ENCODE measurements at regions not wholly inside any gene's neighbourhood (a gene's known extent, or its start where the extent isn't known, plus 50 kb on each side); places are given as distances from the start of the nearest gene placed in this dataset.

DNA sequence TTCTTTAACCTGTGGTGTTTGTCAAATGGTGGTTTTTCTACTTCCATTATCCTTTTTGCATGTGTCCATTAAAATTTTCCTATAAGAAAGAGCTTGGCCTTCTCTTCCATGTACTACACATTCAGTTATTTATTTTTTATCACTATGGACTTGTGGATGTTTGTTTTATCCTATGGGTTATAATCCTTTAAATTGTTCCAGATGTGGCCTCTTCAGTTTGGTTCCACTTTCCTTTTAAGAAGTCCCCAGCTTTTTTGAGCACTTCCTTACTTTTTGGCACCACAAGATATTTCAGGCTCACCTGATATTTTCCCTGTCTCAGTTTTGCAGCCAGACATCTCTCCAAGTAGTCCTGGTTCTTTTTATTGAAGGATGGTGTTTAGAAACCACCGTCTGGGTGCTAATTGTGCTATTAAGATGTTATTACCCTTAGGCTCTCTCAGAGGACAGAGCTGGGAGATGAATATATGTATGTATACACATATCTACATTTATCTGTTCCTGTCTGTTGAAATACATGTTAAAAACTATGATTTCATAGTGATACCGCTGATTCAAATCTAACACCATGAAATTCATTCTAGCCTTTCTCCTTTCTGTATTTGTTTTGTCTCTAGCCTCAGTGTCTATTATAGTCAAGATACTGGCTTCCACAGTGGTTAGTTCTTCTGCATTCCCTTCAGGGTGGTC lies 408.5 kb upstream of the RGS6 start:
- TF ChIP-seq POLR2A (IDR thresholded peaks at IDR 0.05; ENCODE audit: low read depth) (no peak), CTCF (IDR thresholded peaks at IDR 0.05) (no peak), POLR2AphosphoS5 (IDR thresholded peaks at IDR 0.05) (no peak), EP300 (IDR thresholded peaks at IDR 0.05) (no peak)

Data from esophagus muscularis mucosa (tissue), 4 donors.